ENCODE measurements at regions not wholly inside any gene's neighbourhood (a gene's known extent, or its start where the extent isn't known, plus 50 kb on each side); places are given as distances from the start of the nearest gene placed in this dataset.

- Mint-ChIP-seq H3K36me3 (ENCODE audit: insufficient read depth, unreplicated experiment) (no peaks in the 10 kb centered on the region), H3K27me3 (ENCODE audit: insufficient read depth, unreplicated experiment) (peaks cover 30% of the 10 kb centered on the region), H3K4me3 (ENCODE audit: unreplicated experiment) (no peak overlapping the region), H3K27ac (ENCODE audit: low read depth, unreplicated experiment) (no peak overlapping the region), H3K9me3 (ENCODE audit: unreplicated experiment) (peaks cover 8% of the 10 kb centered on the region), H3K4me1 (ENCODE audit: insufficient read depth, unreplicated experiment) (no peaks in the 10 kb centered on the region)
- intact Hi-C loops (cut with micrococcal nuclease) = no loop called here
- no peak for DNase-seq (ENCODE audit: unreplicated experiment)
- no peak for TF ChIP-seq CTCF (IDR thresholded peaks at IDR 0.05; ENCODE audit: unreplicated experiment)
- BruUV-seq (replicated peaks) = no TSS peak
- ChIA-PET POLR2A (no interaction called here), CTCF (no interaction called here)
These were observed 120.4 kb upstream of the NSMCE3 start for GRCh38 chr15:29390051-29390450.

GRCh38 chr15:29386523-29386922 lies 116.9 kb upstream of the NSMCE3 start:
- intact Hi-C loops (cut with micrococcal nuclease) = no loop called here
- CTCF ChIA-PET = no interaction called here
- POLR2A ChIA-PET = interaction anchor here (0.7 to 1.5 kb wide), 2 partner anchors 12 to 26 kb away, joined by 4 to 5 read pairs; no protein-coding TSS in a partner anchor
- TF ChIP-seq CTCF (IDR thresholded peaks at IDR 0.05; ENCODE audit: unreplicated experiment) = no peak
- peaks cover 64% of the 10 kb centered on the region for H3K27me3 Mint-ChIP-seq (ENCODE audit: insufficient read depth, unreplicated experiment)
- no peaks in the 10 kb centered on the region for H3K36me3 Mint-ChIP-seq (ENCODE audit: insufficient read depth, unreplicated experiment)
- no TSS peak for BruUV-seq (replicated peaks)
- peaks cover 9% of the 10 kb centered on the region for H3K9me3 Mint-ChIP-seq (ENCODE audit: unreplicated experiment)
- H3K4me3 Mint-ChIP-seq (ENCODE audit: unreplicated experiment) = no peak overlapping the region
- no peak overlapping the region for H3K27ac Mint-ChIP-seq (ENCODE audit: low read depth, unreplicated experiment)
- H3K4me1 Mint-ChIP-seq (ENCODE audit: insufficient read depth, unreplicated experiment) = no peaks in the 10 kb centered on the region
- DNase-seq (ENCODE audit: unreplicated experiment) = no peak

GRCh38 chr15:29383367-29383766 lies 113.7 kb upstream of the NSMCE3 start:
- TF ChIP-seq CTCF (IDR thresholded peaks at IDR 0.05; ENCODE audit: unreplicated experiment) = no peak
- Mint-ChIP-seq H3K27me3 (ENCODE audit: insufficient read depth, unreplicated experiment) (peaks cover 52% of the 10 kb centered on the region), H3K9me3 (ENCODE audit: unreplicated experiment) (peaks cover 9% of the 10 kb centered on the region), H3K4me3 (ENCODE audit: unreplicated experiment) (no peak overlapping the region), H3K36me3 (ENCODE audit: insufficient read depth, unreplicated experiment) (no peaks in the 10 kb centered on the region), H3K27ac (ENCODE audit: low read depth, unreplicated experiment) (no peak overlapping the region), H3K4me1 (ENCODE audit: insufficient read depth, unreplicated experiment) (no peaks in the 10 kb centered on the region)
- no TSS peak for BruUV-seq (replicated peaks)
- no peak for DNase-seq (ENCODE audit: unreplicated experiment)
- intact Hi-C loops (cut with micrococcal nuclease) = no loop called here
- ChIA-PET POLR2A (no interaction called here), CTCF (no interaction called here)

- Mint-ChIP-seq H3K27ac (ENCODE audit: low read depth, unreplicated experiment) (no peak overlapping the region), H3K27me3 (ENCODE audit: insufficient read depth, unreplicated experiment) (peaks cover 57% of the 10 kb centered on the region), H3K4me3 (ENCODE audit: unreplicated experiment) (no peak overlapping the region), H3K4me1 (ENCODE audit: insufficient read depth, unreplicated experiment) (no peaks in the 10 kb centered on the region), H3K36me3 (ENCODE audit: insufficient read depth, unreplicated experiment) (no peaks in the 10 kb centered on the region), H3K9me3 (ENCODE audit: unreplicated experiment) (peaks cover 9% of the 10 kb centered on the region)
- intact Hi-C loops (cut with micrococcal nuclease) = no loop called here
- no TSS peak for BruUV-seq (replicated peaks)
- no peak for DNase-seq (ENCODE audit: unreplicated experiment)
- CTCF ChIA-PET = no interaction called here
- no peak for TF ChIP-seq CTCF (IDR thresholded peaks at IDR 0.05; ENCODE audit: unreplicated experiment)
- POLR2A ChIA-PET = no interaction called here
These were observed 113.2 kb upstream of the NSMCE3 start for GRCh38 chr15:29382862-29383261.
